GM23248 (cell line): ENCODE measurements at regions not wholly inside any gene's neighbourhood (a gene's known extent, or its start where the extent isn't known, plus 50 kb on each side); places are given as distances from the start of the nearest gene placed in this dataset.

ENCODE experiments used
- DNase-seq: peaks from one replicate; pipeline ENCODE4 v3.0.0-alpha.2; 2015
- H2AFZ ChIP-seq: fragments of 200-600 bp; sonication (generic); 2 replicates; pipeline ENCODE4 v1.6.1; 2016; ENCODE audit warnings: antibody characterized with exemption
- H3F3A ChIP-seq: fragments of 200-600 bp; sonication (generic); 2 replicates; pipeline ENCODE4 v1.6.1; 2016; ENCODE audit warnings: mild to moderate bottlenecking, antibody characterized with exemption, mixed run types; ENCODE audit not compliant: insufficient read depth
- H3K27ac ChIP-seq: fragments of 200-600 bp; sonication (generic); 2 replicates; pipeline ENCODE4 v1.5.1; 2016; ENCODE audit warnings: mild to moderate bottlenecking
- H3K27me3 ChIP-seq: fragments of 200-600 bp; sonication (generic); replicated peaks from 2 replicates; pipeline ENCODE4 v1.6.1; 2016; ENCODE audit warnings: mild to moderate bottlenecking; ENCODE audit not compliant: insufficient read depth
- H3K36me3 ChIP-seq: fragments of 200-600 bp; sonication (generic); 2 replicates; pipeline ENCODE4 v1.6.1; 2016; ENCODE audit warnings: low read depth, mild to moderate bottlenecking
- H3K4me1 ChIP-seq: fragments of 200-600 bp; sonication (generic); 2 replicates; pipeline ENCODE4 v1.6.1; 2016; ENCODE audit warnings: mild to moderate bottlenecking; ENCODE audit not compliant: insufficient read depth
- H3K4me2 ChIP-seq: fragments of 200-600 bp; sonication (generic); one replicate; pipeline ENCODE4 v1.6.1; 2016; ENCODE audit warnings: mild to moderate bottlenecking; ENCODE audit not compliant: unreplicated experiment
- H3K4me3 ChIP-seq: fragments of 200-600 bp; sonication (generic); 2 replicates; pipeline ENCODE4 v1.5.1; 2016; ENCODE audit warnings: mild to moderate bottlenecking
- H3K79me2 ChIP-seq: fragments of 200-600 bp; sonication (generic); 2 replicates; pipeline ENCODE4 v1.6.1; 2016; ENCODE audit warnings: mild to moderate bottlenecking; ENCODE audit not compliant: insufficient read depth
- H3K9ac ChIP-seq: fragments of 200-600 bp; sonication (generic); 2 replicates; pipeline ENCODE4 v1.6.1; 2016; ENCODE audit warnings: mild to moderate bottlenecking
- H3K9me2 ChIP-seq: fragments of 200-600 bp; sonication (generic); 2 replicates; pipeline ENCODE4 v1.6.1; 2016; ENCODE audit warnings: mixed run types, mild to moderate bottlenecking, moderate library complexity; ENCODE audit not compliant: insufficient read depth
- H3K9me3 ChIP-seq: fragments of 200-600 bp; sonication (generic); one replicate; pipeline ENCODE4 v1.6.1; 2017; ENCODE audit warnings: low read depth
- H4K20me1 ChIP-seq: fragments of 200-600 bp; sonication (generic); 2 replicates; pipeline ENCODE4 v1.6.0; 2016; ENCODE audit not compliant: insufficient read depth
- EZH2 ChIP-seq: fragments of 200-600 bp; sonication (generic); IDR thresholded peaks from 2 replicates; pipeline ENCODE4 v1.6.1; 2018; ENCODE audit warnings: antibody characterized with exemption, mild to moderate bottlenecking; ENCODE audit not compliant: insufficient read depth, poor library complexity, severe bottlenecking
- EZH2phosphoT487 ChIP-seq: fragments of 200-600 bp; sonication (generic); IDR thresholded peaks from 2 replicates; pipeline ENCODE4 v1.6.1; 2018; ENCODE audit warnings: antibody characterized with exemption, moderate library complexity, mild to moderate bottlenecking, low read depth; ENCODE audit not compliant: insufficient read depth
- WGBS, 2 experiments: methylation state at CpG; one replicate each; pipeline ENCODE4 v1.1.6; 2015 to 2017; ENCODE audit warnings: low lambda C conversion rate in 2 of 2, low coverage in 1 of 2; ENCODE audit errors: missing lambda C conversion rate in 2 of 2; 5-methylcytosine and 5-hydroxymethylcytosine counted together
- in situ Hi-C: fragments of 300-500 bp; cut with MboI; formaldehyde crosslinking; loops from 2 replicates; pipeline ENCODE4 v1.15.0; 2020

DNA sequence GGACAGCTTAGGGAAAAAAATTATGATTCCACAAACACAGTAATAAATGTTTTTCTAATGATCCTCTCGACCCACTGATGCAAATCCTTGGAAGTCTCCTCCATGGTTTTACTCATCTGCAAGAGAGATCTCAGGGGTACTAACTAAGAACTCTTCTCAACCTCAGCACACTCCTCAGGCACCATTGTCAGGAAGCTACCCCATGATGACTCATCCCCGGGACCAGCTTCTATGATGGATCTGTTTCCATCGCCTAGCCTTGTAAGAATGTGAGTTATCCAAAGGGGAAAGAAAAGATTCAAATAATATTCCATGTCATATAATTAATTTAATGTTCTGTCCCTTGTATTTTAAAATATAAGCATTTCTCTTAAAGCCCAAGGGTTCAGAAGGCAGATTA is 816.1 kb upstream of the IGFBP7 start:
- no peaks in the 10 kb centered on the region for H4K20me1 ChIP-seq
- WGBS, 2 experiments = 21 to 31% methylated on average over 3 of the region's 3 CpGs
- no peaks in the 10 kb centered on the region for H3K9me3 ChIP-seq
- H3K9ac ChIP-seq = no peak overlapping the region
- H3K27ac ChIP-seq = no peak overlapping the region
- in situ Hi-C loops = no loop called here
- no peak overlapping the region for H3K4me3 ChIP-seq
- H3K4me1 ChIP-seq = no peaks in the 10 kb centered on the region
- no peaks in the 10 kb centered on the region for H3K9me2 ChIP-seq
- TF ChIP-seq EZH2 = no peak
- no peak overlapping the region for H3K4me2 ChIP-seq
- H3K79me2 ChIP-seq = no peaks in the 10 kb centered on the region
- no peak for DNase-seq
- no peaks in the 10 kb centered on the region for H3K27me3 ChIP-seq
- no peaks in the 10 kb centered on the region for H3K36me3 ChIP-seq
- no peaks in the 10 kb centered on the region for H3F3A ChIP-seq
- H2AFZ ChIP-seq = no peak overlapping the region

GRCh38 chr4:57924951-57925350 is 814.8 kb upstream of the IGFBP7 start:
- 3 to 4% methylated on average over 1 of the region's 1 CpG for WGBS, 2 experiments
- no peak overlapping the region for H3K4me2 ChIP-seq
- no peak overlapping the region for H2AFZ ChIP-seq
- H3K79me2 ChIP-seq = no peaks in the 10 kb centered on the region
- H3K9me3 ChIP-seq = no peaks in the 10 kb centered on the region
- H4K20me1 ChIP-seq = no peaks in the 10 kb centered on the region
- no peaks in the 10 kb centered on the region for H3K36me3 ChIP-seq
- DNase-seq = no peak
- no peaks in the 10 kb centered on the region for H3K9me2 ChIP-seq
- H3K4me1 ChIP-seq = no peaks in the 10 kb centered on the region
- no peaks in the 10 kb centered on the region for H3F3A ChIP-seq
- no peak overlapping the region for H3K4me3 ChIP-seq
- no peaks in the 10 kb centered on the region for H3K27me3 ChIP-seq
- in situ Hi-C loops = loop anchor here (25.0 kb wide), 1 partner anchor 113 kb away; no protein-coding TSS in a partner anchor
- H3K27ac ChIP-seq = no peak overlapping the region
- no peak for TF ChIP-seq EZH2
- no peak for TF ChIP-seq EZH2phosphoT487
- H3K9ac ChIP-seq = no peak overlapping the region

GRCh38 chr4:57916479-57916878 is 806.3 kb upstream of the IGFBP7 start:
- H2AFZ ChIP-seq = no peak overlapping the region
- H3K27ac ChIP-seq = no peak overlapping the region
- no peak overlapping the region for H3K9ac ChIP-seq
- H3K9me2 ChIP-seq = no peaks in the 10 kb centered on the region
- no peaks in the 10 kb centered on the region for H3K9me3 ChIP-seq
- H3K79me2 ChIP-seq = no peaks in the 10 kb centered on the region
- no peak overlapping the region for H3K4me3 ChIP-seq
- in situ Hi-C loops = loop anchor here (25.0 kb wide), 1 partner anchor 104 kb away; no protein-coding TSS in a partner anchor
- no peaks in the 10 kb centered on the region for H3K36me3 ChIP-seq
- no peaks in the 10 kb centered on the region for H3F3A ChIP-seq
- DNase-seq = no peak
- no peaks in the 10 kb centered on the region for H3K4me1 ChIP-seq
- no peaks in the 10 kb centered on the region for H4K20me1 ChIP-seq
- H3K27me3 ChIP-seq = no peaks in the 10 kb centered on the region
- no peak overlapping the region for H3K4me2 ChIP-seq
- TF ChIP-seq EZH2phosphoT487 (no peak), EZH2 (no peak)

DNA sequence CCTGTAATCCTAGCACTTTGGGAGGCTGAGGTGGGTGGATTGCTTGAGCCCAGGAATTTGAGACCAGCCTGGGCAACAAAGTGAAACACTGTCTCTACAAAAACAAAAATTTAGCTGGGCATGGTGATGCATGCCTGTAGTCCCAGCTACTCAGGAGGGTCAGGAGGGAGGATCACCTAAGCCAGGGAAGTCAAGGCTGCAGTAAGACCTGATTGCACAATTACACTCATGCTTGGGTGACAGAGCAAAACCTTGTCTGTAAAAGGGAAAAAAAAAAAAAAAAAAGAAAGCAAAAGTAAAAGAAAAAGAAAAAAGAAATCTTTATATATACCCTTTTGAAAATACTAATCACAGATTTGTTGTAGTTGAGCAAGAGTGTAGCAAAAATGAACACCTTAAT is 801.0 kb upstream of the IGFBP7 start:
- H3K4me2 ChIP-seq = no peak overlapping the region
- in situ Hi-C loops = loop anchor here (25.0 kb wide), 1 partner anchor 99 kb away; no protein-coding TSS in a partner anchor
- peaks cover 5% of the 10 kb centered on the region for H3K9me3 ChIP-seq
- H4K20me1 ChIP-seq = no peaks in the 10 kb centered on the region
- H3K9ac ChIP-seq = no peak overlapping the region
- no peak overlapping the region for H2AFZ ChIP-seq
- H3K27ac ChIP-seq = no peak overlapping the region
- TF ChIP-seq EZH2 = no peak
- no peaks in the 10 kb centered on the region for H3F3A ChIP-seq
- no peaks in the 10 kb centered on the region for H3K36me3 ChIP-seq
- no peak overlapping the region for H3K4me3 ChIP-seq
- H3K4me1 ChIP-seq = no peaks in the 10 kb centered on the region
- no peak for DNase-seq
- no peaks in the 10 kb centered on the region for H3K79me2 ChIP-seq
- H3K27me3 ChIP-seq = no peaks in the 10 kb centered on the region
- H3K9me2 ChIP-seq = no peaks in the 10 kb centered on the region

- no peak overlapping the region for H3K27ac ChIP-seq
- peaks cover 5% of the 10 kb centered on the region for H3K9me3 ChIP-seq
- H3K27me3 ChIP-seq = no peaks in the 10 kb centered on the region
- H3K4me2 ChIP-seq = no peak overlapping the region
- no peaks in the 10 kb centered on the region for H4K20me1 ChIP-seq
- H3K36me3 ChIP-seq = no peaks in the 10 kb centered on the region
- in situ Hi-C loops = loop anchor here (25.0 kb wide), 1 partner anchor 98 kb away; no protein-coding TSS in a partner anchor
- no peaks in the 10 kb centered on the region for H3K9me2 ChIP-seq
- no peaks in the 10 kb centered on the region for H3K4me1 ChIP-seq
- no peak for TF ChIP-seq EZH2
- TF ChIP-seq EZH2phosphoT487 = no peak
- DNase-seq = no peak
- WGBS, 2 experiments = 22 to 34% methylated on average over 3 of the region's 3 CpGs
- no peaks in the 10 kb centered on the region for H3F3A ChIP-seq
- no peak overlapping the region for H3K9ac ChIP-seq
- no peak overlapping the region for H2AFZ ChIP-seq
- H3K79me2 ChIP-seq = no peaks in the 10 kb centered on the region
- H3K4me3 ChIP-seq = no peak overlapping the region
Measured at GRCh38 chr4:57910151-57910550, 800.0 kb upstream of the IGFBP7 start.
